NOMO-1 treated with DMSO at 0.1 percent for 48 hours (cell line): ENCODE measurements at regions not wholly inside any gene's neighbourhood (a gene's known extent, or its start where the extent isn't known, plus 50 kb on each side); places are given as distances from the start of the nearest gene placed in this dataset.
"Not testable (repeated sequence)": the region's sequence is repeated elsewhere in the genome, so short reads cannot be mapped to it uniquely, and the experiment has no call there.

Experiments
- DNase-seq: peaks from one replicate; lab custom pipeline; 2025; ENCODE audit not compliant: unreplicated experiment; lab: John Stamatoyannopoulos, UW

DNA sequence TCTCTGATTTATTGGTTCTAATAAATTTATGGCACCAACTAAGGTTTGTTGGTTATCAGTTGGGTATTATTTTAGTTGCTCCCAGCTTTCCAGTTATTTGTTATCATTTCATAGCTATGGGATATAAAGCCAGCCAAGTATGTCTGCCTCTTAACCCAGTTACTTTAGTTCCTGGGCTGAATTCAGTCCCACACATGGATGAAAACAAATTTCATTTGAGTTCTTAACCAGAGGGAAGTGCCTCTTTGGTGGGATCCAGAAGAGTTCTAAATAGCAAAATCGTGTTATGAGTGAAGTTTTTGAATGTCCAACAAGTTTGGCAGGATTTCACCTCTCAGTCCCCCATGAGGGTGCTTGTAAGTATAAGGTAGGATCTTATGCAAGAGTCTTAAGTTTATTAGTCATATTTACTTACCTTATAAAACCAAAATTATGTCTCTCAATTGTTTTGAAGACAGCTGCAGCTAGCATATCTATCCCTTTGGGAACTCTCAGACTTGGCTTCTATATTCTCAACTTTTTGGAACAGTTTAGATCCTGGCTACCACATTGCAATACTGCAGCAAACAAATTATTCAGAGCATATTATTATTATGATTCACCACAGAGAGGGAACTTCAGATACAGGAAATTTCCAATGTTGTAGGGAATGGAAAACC, 683.6 kb downstream of the BCKDHB start:
- no peak for DNase-seq

DNA sequence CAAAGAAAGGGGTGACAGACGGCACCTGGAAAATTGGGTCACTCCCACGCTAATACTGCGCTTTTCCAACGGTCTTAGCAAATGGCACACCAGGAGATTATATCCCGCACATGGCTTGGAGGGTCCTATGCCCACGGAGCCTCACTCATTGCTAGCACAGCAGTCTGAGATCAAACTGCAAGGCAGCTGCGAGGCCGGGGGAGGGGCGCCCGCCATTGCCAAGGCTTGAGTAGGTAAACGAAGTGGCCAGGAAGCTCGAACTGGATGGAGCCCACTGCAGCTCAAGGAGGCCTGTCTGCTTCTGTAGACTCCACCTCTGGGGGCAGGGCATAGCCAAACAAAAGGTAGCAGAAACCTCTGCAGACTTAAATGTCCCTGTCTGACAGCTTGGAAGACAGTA, 676.8 kb downstream of the BCKDHB start:
- not testable (repeated sequence) for DNase-seq

DNA sequence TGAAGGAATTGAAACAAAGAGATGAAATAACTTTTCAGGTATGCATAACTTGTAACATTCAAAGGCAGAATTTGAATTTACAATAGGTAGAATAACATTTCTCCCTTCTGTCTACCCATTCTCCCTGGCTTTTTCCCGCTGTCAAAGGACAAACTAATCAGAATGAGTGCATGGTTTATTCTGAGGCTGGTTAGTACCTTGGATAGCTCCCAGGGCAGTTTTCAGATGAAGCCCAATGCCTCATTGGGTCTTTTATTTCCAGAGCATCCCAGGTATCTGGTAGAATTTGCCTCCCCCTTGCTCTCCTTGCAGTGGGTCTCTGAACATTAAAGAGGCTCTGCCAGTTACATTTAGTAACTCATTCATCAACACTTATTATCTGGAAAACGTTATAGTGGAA, 665.5 kb downstream of the BCKDHB start:
- no peak for DNase-seq

DNA sequence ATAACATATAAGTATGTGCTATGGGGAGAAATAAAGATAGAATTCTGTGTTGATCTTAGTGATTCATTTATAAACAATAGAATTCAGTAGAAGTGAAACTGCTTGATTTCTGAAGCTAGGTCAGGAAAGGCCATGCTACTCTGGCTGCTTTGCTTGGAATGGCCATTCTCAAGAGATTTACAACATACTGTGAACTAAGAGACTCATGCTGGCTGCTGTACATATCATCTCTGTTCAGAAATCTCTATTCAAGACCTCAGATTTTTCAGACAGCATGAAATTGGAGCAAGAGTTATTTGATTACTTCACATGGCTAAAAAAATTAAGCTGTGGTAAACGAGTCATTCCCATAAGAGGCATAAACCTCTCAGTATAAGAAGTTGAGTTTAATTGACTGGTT, 662.6 kb downstream of the BCKDHB start:
- no peak for DNase-seq

DNA sequence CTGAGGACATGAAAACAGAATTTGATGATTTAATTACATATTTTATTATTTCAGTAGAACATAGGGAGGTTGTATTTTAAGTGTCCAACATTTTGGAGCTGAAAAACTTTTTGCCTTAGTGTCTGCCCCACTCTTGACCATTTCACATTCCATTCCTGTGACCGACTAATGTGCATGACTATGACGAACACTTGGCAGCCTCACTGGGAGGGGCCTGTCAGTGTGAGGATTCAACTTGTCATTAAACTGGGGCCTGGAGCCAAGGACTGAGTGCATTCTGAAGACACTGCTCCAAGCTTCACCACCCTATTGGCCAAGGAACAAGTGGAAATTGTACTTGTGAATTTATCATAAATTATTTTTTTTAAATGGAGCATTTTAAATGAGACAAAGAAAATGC, 661.3 kb downstream of the BCKDHB start:
- DNase-seq: no peak

DNA sequence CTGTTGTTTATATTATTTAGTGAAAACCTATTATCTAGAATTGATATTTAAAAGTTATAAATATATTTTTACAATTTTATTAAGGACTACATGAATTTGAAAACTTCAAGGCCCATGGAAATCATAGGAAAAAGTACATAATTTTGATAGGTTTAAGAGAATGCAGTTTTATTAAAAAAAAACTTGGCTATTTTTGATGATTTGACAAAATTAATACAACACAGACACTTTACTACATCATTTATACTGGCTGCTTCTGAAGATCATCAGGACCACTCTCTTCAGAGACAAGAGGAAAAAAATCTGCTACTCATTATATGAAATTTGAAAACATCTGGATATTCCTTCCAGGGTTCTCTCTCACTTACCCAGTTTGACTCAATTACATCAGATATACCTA, 637.7 kb downstream of the BCKDHB start:
- no peak for DNase-seq

DNA sequence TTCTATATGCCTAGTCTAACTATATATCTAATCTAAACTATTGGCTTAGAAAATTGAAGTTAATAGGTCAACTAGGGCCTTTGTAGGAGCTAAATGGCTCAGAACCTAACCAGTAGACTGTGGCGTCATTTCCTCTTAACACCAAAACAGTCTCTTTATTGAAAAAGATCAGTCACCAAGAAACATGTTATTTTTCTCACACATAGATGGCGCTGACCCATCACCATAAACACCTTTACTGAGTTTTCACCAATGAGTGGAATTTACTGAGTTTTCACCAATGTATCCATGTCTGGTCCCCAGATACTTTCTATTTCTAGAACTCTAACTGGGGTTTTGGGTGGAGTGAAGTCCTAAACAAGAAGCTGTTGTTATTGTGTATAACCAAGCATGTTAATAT, 636.0 kb downstream of the BCKDHB start:
- no peak for DNase-seq

DNA sequence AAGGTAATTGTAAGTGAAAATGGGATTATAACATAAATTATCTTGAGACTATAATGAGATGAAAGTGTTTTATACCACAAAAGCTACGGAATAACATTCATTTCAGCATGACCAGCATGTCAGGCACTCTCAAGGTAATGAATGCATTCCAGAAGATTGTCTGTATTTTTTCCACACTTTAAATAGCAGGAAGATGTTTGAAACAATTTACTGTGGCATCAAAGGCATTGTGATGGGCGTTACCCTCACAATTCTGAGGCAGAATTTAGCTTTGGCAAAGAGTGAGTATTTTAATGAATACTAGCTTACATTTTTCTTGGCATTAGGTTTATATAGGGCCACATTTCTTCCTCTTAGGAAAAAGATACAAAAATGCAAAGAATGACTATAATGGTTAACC, 627.2 kb downstream of the BCKDHB start:
- no peak for DNase-seq

DNA sequence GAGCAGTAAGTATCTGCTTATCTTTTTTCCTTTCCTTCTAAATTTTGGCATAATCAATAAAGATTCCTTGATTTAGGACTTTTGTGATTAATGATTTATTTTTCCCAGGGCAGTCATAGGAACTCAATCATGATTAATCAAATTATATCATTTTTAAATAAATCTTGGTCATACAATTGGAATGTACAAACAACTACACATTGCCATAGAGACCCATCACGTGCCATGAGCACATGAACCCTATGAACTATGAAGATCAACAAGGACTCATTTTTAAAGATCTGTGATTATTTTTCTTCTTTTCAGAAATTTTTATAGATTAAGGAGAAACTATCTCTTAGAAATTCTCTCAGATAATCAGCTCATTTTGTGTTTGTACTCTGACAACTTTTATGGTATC, 622.4 kb downstream of the BCKDHB start:
- DNase-seq: no peak

DNA sequence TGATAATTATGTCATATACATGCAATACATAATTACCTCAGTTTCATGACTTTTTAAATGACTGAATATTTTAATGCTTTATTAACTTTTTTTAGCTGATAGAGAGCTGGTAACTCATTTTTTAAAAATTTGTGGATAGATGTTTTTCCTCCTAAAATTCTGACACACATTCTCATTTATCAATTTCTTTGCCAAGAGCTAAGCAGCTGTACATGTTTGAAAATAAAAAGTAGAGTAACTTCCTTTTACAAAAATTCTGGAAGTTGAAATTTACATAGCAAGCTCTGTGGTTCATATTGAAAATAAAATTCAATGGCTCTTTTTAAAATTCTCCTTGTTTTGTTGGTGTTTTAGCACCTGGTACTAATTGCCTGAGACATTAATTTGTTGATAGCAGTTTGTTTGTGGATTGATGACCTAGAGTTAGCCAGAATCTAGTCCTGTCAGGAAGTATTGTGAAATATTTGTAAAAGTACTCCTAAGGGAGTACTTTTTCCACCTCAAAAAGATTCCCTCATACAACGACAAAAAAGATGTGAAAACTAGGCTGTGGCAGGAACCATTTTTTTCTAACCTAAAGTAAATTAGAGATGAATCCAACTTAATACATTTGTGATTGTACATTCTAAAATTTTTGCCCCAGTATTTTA, 621.8 kb downstream of the BCKDHB start:
- DNase-seq: no peak

DNA sequence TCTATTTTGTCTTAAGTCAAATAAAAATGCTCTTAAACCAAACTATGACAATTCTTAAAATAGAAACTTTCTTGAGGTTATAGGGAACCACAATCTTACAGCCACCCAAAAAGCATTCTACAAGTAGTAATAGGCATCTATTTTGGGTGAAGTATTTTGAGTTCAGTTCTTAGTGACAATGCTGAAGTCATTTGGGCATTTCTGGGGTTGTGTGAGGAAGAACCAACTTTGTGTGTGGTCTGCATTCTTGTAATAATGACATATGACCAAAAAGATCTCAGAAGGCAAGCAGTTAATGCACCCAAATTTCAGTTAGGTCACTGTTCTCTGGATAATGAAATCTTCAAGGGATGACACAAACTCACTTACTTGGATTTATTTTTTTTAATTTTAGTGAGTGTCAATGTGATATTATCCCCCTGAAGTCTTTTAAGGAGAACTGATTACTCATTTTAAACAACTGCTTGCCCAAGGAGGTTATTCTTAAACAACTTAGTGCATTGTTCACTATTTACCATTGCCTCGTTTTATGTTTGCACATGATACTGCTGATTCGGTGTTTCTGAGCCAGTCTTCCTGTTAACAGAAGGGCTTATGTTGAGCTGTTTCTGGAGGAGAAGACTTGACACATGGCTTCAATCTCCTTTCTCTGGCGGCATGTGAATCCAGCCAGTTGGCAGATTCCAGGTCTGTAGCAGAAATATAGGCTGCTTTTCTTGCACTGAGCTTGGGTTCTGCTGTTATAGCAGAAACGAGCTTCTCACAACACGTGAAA, 618.9 kb downstream of the BCKDHB start:
- no peak for DNase-seq

DNA sequence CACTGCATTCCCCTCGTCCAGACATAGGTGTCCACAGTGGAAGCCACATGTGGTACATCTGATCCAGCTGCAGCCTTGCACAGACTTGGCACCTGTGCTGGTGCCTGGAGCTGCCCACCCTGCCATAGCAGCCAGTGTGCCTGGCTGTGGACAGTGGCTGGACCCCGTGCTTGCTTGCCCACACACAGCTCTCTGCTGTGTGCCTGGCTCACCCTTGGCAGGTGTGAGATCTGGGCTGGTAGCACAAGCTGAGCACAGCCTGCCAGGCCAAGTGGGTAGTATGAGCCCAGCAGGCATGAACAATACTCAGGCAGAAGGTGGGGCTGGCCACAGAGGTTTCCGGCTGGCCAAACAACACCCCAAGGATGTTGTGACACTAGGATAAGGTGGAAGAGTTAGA, 614.4 kb downstream of the BCKDHB start:
- no peak for DNase-seq

DNA sequence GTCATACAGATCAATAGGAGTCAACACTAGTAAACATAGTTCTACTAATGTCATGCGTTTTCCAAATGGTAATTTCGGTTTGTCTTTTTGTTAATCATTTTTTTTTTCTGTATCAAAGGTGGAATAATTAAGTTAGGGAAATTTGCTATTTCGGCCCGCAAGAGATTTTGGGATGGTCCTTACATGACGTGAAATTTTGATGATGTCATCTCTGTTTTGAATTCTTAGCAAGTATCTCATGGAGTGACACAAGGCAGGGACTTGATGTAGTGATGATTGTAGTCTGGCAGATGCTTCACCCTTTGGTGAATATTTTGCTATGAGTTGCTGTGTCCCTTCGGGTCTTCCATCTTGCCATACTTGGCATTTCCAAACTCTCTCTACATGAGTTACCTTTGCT, 608.0 kb downstream of the BCKDHB start:
- DNase-seq: no peak

DNA sequence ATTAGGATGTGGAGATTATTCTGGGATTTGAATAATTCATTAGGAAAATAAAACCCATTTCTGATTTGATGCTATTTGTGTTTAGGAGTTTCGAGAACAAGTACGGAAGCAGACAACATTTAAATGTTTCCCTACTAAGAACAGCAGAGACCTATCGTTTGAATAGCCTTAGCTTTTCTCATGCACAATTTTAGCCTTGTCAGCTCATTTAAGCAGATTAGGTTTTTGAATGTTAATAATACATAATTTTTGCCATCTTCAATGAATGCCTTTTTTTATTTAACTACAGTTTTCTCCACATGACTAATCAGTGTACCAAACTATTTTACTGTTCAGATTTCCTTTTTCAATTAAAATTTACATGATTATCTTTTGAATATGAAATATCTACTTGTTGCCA, 592.0 kb downstream of the BCKDHB start:
- no peak for DNase-seq

DNA sequence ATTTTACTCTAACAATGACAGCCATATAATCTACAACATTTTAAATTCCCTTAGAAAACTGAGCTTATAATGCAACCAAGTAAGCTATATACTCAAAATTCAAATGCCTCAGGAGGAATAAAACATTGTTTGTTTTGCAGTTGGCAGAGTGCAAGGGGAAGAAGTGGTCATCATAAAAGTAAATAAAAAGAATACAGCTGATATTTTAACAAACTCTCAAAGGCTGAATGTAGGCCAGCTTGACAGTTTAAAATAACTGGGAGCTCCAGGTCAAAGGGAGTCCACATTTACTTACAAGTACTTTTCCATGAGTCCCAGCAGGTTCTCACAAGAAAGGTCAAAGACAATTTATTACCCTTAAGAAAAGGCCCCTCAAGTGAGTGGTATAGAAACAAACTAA, 589.8 kb downstream of the BCKDHB start:
- no peak for DNase-seq

DNA sequence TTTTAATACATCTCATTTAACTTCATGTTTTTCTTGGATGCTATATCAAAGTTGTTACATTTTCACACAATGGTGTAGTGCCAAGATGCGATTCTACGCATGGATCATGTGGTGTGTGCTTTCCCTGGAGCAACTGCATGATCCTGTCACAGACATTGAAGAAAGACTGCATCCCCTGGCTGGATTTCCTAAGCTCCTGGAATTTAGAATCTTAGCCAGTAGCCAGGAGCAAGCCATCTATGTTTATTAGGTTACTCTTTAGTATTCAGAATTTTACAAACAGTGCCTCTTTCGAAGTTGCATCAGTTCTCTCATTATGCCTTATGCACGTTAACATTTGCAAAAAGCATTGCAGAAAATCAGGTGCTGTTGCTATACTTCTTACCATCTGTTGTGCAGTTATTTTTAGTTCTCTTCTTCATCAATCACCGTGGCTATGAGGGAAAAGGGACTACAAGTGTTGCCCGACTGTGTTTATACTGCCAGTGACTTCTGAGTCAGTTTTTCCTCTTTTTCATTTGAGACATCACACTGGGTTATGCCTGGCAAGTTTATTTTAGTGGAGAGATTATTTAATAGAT, 584.2 kb downstream of the BCKDHB start:
- DNase-seq: no peak

DNA sequence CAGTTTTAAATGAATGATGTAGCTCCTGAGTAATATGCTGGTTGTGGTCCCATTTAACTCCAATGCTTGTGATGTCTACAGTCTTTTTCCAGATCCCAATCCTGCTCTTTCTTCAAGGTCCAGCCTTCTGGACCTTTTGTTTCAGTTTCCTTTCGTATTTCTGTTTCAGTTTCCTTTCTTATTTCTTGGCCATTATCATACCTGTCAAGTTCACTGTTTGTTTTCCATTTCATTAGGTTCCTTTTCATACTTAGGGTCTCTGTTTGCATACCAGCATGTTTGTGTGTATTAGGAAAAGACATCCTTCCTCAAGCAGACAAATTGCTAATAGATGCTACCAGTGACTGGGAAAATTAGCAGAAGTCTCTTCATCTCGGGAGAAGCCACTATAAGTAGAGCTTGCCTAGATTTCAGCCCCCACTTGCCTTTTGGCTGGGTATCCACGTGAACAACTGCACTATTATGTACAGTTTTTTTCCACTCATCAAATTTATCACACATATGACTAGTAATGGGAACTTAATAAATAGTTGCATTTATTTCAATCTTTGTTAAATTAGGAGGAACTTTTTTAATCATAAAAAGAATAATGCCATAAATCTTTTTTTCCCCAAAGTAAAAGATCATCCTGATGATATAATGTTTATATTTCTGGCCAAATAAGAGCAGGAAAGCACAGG, 583.4 kb downstream of the BCKDHB start:
- DNase-seq: no peak

DNA sequence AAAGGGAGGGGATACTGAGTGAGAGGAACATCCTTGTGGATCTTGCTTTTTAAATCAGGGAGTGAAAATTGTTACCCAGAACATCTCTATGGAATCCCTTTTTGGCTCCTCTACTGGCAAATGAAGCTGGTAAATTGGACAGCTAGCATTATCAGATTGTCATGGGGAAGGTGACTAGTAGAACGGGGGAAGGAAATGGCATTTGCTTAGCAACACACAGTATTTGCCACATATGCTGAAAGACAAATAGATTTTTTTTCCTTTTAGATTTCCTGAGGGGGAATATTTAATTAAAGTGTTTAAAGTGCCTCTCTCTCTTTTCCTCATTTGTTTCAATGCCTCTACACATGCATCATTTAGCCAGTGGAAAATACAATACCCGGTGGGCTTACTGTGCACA, 573.5 kb downstream of the BCKDHB start:
- DNase-seq: no peak

DNA sequence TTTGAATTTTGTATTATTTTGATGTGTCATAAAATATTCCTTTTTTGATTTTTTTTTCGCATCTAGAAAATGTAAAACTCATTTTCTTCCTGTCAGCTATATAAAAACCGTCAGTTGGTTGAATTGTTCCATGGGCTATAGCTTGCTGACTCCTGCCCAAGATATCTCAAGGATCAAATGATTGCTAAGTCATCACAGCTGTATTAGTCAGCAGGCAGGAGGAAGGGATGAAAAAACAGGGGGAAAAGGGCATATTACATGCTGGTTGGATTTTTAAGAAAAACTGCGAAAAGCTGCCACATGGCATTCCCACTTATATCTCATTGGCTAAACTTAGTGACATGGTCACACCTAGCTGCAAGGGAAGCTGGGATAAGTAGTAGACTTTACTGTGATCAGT, 569.9 kb downstream of the BCKDHB start:
- no peak for DNase-seq

DNA sequence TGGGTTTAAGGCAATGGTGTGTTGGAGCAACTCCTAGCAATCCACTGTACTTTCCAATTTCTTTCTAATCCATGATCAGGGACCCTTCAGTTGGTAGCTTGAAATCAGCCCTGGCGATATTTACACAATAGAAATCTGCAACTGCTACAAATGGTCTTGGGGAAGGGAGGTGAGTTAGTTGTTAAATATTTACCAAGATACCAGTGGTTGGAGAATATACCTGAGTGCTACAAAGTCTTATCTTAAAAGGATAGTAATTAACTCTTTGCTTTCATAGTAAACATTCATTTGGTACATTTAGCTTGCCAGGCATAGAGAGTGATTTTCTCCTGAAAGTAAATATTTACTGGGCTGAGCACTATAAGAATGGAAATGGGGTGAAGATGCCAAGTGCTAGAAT, 568.2 kb downstream of the BCKDHB start:
- DNase-seq: no peak

DNA sequence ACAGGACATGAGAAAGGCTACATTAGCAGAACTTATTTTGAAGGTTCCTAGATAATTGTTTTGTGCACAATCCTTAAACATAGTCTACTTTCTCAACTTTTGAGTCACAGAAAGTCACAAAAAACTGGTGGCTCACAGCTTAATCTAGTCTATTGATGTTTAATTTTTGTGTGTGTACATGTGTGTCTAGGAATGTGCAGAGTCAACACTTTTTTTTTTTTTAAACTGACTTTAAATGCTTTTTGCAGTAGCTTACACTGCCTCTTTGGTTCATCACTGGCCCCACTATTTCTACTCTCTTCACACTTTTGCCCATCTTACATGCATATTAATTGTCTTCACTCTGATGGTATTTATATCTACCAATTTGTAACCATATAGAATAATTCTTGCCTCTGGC, 566.9 kb downstream of the BCKDHB start:
- no peak for DNase-seq

DNA sequence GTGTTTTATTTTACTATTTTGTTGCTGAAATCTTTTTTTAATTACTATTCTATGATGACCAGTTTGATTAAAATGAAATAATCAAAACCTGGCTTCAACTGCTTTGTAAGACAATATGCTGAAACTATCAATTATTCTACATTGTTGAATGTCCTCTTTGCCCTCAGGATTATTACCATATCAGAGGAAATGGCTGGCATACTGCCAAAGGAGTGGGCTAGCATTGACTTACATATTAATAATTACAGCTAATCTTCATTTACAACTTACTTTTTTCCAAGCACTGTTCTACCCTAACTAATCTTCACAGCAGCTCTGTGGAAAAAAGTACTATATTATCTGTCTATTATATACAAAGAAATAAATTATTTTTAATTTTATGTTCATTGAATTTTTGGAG, 560.5 kb downstream of the BCKDHB start:
- no peak for DNase-seq
